ENCODE measurements at regions not wholly inside any gene's neighbourhood (a gene's known extent, or its start where the extent isn't known, plus 50 kb on each side); places are given as distances from the start of the nearest gene placed in this dataset.

DNA sequence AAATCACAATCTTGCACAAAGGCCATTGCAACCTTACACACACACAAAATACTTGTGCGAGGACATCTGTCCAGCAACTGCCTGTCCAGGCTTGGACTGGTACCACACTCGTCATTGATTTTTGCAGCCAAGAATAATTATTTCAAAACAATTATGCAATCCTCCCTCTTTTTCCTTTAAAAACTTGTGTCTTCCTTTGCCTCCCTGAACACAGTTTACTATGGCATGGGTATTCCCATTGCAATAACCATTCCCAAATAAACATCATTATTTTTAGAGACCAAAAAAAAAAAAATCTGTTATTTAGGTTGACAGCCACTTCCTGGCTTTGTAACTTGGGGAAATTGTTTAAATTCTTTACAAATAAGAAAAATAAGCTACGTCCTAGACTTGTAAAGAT lies 54.0 kb downstream of the C11orf91 start:
- DNase-seq (ENCODE audit: low read depth, low spot score), result no peak

DNA sequence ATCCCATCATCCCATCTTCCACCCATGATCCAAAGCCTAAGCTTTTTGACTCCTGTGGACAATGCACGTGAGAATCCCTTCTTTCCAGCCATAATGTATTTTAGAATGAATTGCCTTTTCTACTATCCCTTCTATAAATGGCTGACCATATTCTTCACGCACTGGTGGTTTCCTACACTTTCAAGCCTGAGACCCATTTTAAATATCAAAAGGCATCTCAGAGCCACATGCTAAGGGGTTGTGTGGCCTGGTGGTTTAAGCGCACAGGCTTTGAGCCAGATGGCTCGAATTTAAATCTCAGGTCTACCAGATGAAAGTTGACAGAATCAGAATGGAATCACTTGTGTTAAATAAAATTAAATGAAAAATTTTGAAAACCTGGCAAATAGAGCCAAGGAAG lies 54.5 kb downstream of the C11orf91 start:
- DNase-seq (ENCODE audit: low read depth, low spot score), result no peak

DNA sequence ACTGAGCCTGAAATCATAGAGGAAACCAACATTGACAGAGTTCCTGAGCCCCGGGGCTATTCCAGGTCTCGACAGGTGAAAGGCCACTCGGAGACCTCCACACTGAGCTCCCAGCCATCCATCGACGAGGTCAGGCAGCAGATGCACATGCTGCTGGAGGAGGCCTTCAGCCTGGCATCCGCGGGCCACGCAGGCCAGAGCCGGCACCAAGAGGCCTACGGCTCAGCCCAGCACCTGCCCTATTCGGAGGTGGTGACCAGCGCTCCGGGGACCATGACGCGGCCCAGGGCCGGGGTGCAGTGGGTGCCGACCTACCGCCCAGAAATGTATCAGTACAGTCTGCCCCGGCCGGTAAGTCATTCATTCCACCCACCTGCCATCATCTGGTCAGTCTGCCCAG lies 54.9 kb downstream of the C11orf91 start:
- DNase-seq (ENCODE audit: low read depth, low spot score), result no peak

DNA sequence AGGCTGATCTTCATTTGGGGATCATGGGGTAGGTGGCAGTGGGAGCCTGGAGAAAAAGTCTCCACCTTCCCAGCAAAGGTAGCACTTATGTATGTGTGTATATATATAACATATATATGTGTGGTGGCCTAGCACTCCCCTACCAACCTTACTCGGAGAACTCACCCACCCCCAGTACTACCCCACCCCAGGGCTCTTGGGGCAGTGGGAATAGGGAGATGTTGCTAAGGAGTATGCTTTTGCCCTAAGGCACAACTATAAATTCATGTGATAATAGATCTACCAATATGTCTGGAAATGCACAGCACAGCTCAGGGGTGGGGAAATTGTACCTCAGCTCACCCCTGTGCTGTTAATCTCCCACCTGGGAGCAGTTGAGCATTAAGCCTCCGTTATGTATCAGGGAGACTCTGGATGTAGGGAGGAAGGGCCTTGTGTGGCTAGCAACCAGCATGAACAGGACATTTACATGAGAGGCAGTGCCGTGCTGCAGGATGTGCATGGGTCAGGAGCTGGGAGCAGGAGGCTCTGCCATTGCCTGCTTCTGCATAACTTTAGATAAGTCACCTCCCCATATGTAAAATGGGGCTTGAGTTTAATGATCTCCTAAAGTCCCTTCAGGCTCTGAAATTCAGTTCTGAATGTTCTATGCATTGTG lies 57.3 kb downstream of the C11orf91 start:
- no peak for DNase-seq (ENCODE audit: low read depth, low spot score)

- DNase-seq (ENCODE audit: low read depth, low spot score), result no peak
Observed at GRCh38 chr11:33642461-33643166, 58.0 kb downstream of the C11orf91 start.

- DNase-seq (ENCODE audit: low read depth, low spot score), result no peak
Observed at GRCh38 chr11:33640730-33641371, 59.8 kb downstream of the C11orf91 start.

- no peak for DNase-seq (ENCODE audit: low read depth, low spot score)
Observed at GRCh38 chr11:33638608-33639007, 62.0 kb downstream of the C11orf91 start.

DNA sequence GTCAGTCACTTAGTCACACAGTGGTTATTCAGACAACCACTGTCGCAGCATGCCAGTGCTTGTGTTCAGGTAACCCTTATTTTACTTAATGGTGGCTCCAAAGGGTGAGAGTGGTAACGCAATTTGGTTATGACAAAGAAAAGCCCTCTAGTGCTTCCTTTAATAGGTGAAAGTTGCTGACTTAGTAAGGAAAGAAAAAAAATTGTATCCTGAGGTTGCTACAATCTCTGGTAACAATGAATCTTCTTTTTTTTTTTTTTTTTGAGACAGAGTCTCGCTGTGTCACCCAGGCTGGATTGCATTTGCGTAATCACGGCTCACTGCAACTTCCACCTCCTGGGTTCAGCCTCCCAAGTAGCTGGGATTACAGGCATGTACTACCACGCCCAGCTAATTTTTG lies 64.5 kb downstream of the C11orf91 start:
- DNase-seq (ENCODE audit: low read depth, low spot score), result no peak

- no peak for DNase-seq (ENCODE audit: low read depth, low spot score)
Observed at GRCh38 chr11:33635161-33635560, 65.5 kb downstream of the C11orf91 start.

DNA sequence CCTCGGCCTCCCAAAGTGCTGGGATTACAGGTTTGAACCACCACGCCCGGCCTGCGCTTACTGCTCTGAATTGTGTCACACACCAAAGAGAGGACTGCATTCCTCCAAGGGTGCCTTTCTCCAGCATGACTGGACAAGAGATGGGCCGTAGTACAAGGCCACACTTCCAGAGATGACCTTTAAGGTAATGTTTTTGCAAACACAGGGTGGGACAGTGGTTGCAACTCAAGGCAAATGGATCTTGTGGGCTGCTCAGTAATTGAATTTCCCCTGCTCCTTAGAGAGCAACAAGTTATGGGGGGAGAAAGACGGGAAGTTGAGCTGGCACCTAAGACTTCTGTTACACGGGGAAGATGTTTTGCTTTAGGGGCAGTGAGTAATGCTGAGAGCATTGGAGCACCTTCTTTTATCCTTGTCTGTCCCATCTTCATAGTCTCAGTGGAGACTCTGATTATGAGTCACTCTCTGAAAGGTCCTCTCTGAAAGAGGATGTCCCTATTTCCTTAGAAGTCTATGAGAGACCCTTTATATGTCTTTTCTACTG lies 66.3 kb downstream of the C11orf91 start:
- DNase-seq (ENCODE audit: low read depth, low spot score), result no peak

DNA sequence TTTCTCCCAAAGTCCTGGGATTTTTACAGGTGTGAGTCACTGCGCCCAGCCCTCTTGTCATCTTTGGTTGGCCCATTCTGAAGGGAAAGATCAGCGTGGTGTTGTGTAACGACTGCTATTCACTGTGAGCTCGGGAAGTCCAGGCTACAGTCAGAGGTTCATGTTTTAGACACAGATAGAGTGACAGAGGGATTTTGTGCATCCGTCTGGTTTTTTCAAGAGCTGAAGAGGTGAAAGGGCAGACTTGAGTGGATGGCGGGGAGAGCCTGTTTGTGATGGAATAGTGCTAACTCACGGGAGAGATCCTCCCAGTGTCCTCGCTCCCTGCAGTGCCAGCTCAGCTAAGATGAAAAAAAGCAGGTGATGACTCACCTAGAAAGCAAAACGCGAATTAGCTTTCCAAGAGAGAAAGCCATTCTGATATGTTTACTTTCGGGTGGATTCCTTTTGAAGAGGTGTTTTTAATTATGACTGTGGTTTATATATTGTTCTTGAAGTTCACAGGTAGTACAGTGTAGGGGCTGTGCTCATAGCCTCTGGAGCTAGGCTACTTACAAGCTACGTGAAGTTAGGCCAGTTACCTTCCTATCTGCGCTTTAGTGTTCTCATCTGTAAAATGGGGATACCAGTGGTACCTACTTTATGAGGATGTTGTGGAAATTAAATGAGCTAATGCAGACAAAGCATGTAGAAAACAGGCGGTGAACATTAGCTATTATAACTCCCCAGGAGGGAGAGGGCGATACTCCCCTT lies 67.2 kb downstream of the C11orf91 start:
- DNase-seq (ENCODE audit: low read depth, low spot score), result peak; percentile 46

- DNase-seq (ENCODE audit: low read depth, low spot score), result no peak
Observed at GRCh38 chr11:33631749-33632091, 68.9 kb downstream of the C11orf91 start.

GRCh38 chr11:33630936-33631748 lies 69.5 kb downstream of the C11orf91 start:
- DNase-seq (ENCODE audit: low read depth, low spot score), result no peak

DNA sequence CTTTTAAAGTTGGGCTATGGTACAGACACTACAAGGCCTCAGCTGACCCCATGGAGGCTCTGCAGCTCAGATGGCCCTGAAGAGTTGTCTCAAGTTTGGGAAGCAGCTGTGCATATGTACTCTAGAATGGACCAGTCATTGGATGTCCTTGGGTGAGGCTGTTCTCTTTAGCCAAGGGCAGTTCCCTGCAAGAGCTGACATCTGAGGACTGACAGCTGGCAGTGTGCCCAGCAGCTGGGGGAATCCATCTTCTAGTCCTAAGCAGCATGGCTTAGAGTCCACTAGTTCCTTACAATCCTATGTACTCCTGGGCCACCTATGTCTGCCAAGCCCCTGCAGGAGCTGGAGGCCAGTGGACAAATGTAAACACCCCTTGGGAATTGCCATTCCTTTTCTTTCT lies 76.5 kb downstream of the C11orf91 start:
- no peak for DNase-seq (ENCODE audit: low read depth, low spot score)

- DNase-seq (ENCODE audit: low read depth, low spot score), result no peak
Observed at GRCh38 chr11:33622806-33623205, 77.8 kb downstream of the C11orf91 start.

- DNase-seq (ENCODE audit: low read depth, low spot score), result no peak
Observed at GRCh38 chr11:33622186-33622585, 78.4 kb downstream of the C11orf91 start.

DNA sequence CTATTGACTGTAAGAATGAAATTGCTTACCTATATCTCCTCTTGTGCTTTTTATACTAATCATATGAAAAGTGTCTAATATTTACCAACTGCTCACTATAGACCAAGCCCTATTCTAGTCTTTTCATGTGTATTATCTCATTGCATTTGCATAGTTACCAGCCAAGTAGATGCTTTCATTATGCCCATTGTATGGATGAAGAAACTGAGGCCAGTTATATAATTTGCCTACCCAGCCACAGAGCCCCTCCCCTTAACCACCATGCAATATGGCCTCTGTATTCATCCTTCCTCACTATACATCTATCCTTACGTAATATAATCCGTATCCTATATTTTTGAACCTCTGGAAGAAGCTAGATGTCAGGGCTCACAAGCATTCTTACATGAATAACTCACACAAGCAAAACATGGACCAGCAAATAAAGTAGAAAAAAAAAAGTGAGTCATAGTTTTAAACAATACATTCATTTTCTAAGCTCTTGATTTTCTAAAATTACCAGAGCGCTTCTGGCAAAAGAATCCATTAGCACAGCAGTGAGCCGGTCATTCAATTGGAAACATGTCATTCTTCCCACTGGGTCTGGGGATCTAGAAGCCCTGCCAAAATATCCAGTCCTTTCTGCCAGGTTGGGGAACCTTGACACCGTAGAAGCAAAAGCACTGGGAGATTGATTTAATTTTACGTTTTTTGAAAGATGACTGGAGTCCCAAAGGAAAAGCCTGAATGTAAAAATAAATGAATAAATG lies 80.0 kb downstream of the C11orf91 start:
- DNase-seq (ENCODE audit: low read depth, low spot score), result no peak

DNA sequence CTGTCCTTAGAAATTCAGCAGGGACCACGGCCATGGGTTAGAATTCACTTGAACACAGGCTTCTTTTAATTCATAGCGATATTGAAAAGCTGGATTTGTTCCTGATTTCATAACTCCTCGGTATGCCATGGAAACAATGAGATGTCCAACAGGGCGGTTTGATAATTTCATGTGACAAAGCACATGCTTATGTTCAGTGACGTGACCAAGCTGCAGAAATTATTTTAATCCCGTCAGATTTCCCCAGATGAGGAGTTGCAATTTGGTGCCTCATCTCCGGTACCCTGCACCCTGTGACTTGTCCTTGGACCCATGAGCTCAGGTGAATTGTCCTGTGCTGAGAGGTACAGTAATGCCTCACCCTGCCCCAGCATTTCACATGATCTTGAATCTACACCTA lies 81.7 kb downstream of the C11orf91 start:
- no peak for DNase-seq (ENCODE audit: low read depth, low spot score)

DNA sequence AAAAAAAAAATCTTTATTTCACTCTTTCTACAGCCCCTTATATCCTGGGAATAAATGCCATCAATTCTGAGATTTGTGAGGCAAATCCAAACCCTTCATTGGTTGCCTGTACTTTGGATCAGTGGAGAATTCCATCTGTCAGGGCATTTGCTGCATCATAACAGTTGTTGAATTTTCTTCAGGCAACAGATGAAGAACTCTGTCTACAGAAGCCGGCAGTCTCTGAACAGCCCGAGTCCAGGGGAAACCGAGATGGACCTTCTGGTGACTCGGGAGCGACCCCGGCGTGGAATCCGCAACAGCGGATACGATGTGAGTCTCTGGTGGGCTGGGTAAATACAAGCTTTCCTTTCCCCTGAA lies 82.3 kb downstream of the C11orf91 start:
- DNase-seq (ENCODE audit: low read depth, low spot score), result no peak

GRCh38 chr11:33617672-33618350 lies 82.8 kb downstream of the C11orf91 start:
- DNase-seq (ENCODE audit: low read depth, low spot score), result no peak
